SU-DHL-6 (cell line): ENCODE measurements at regions not wholly inside any gene's neighbourhood (a gene's known extent, or its start where the extent isn't known, plus 50 kb on each side); places are given as distances from the start of the nearest gene placed in this dataset.

Experiments
- H2AFZ ChIP-seq: fragments of 200-600 bp; sonication (generic); 2 replicates; pipeline ENCODE4 v1.6.1; 2014; ENCODE audit warnings: low read depth, mild to moderate bottlenecking, moderate library complexity, mixed read lengths, antibody characterized with exemption, low read length; ENCODE audit not compliant: severe bottlenecking
- H3F3A ChIP-seq: fragments of 200-600 bp; shearing (Covaris generic); 2 replicates; pipeline ENCODE4 v1.6.0; 2016; ENCODE audit warnings: antibody characterized with exemption, mild to moderate bottlenecking; ENCODE audit not compliant: insufficient read depth
- H3K27ac ChIP-seq: fragments of 200-600 bp; sonication (generic); 2 replicates; pipeline ENCODE4 v1.5.1; 2016; ENCODE audit warnings: low read depth, mild to moderate bottlenecking, low read length, moderate library complexity, mixed read lengths
- H3K27me3 ChIP-seq: fragments of 200-600 bp; sonication (generic), shearing (Covaris generic); 2 replicates; pipeline ENCODE4 v1.6.0; 2014; ENCODE audit warnings: mild to moderate bottlenecking, low read length
- H3K36me3 ChIP-seq: fragments of 200-600 bp; sonication (generic); 2 replicates; pipeline ENCODE4 v1.6.1; 2014; ENCODE audit warnings: mild to moderate bottlenecking, low read length, mixed read lengths
- H3K4me2 ChIP-seq: fragments of 300-600, 200-600 bp; shearing (Covaris generic), sonication (generic); 2 replicates; pipeline ENCODE4 v1.6.0; 2014; ENCODE audit warnings: low read length, low read depth, mild to moderate bottlenecking; ENCODE audit not compliant: poor library complexity, severe bottlenecking
- H3K4me3 ChIP-seq: fragments of 200-600 bp; sonication (generic); 2 replicates; pipeline ENCODE4 v1.5.1; 2014; ENCODE audit warnings: antibody characterized with exemption, low read length, mild to moderate bottlenecking, mixed read lengths; ENCODE audit not compliant: insufficient read depth, poor library complexity, severe bottlenecking
- H3K79me2 ChIP-seq: fragments of 200-600 bp; sonication (generic); 2 replicates; pipeline ENCODE4 v1.6.1; 2014; ENCODE audit warnings: mild to moderate bottlenecking, low read length, moderate library complexity; ENCODE audit not compliant: insufficient read depth
- H3K9ac ChIP-seq: fragments of 200-600 bp; sonication (generic); 2 replicates; pipeline ENCODE4 v1.7.0; 2014; ENCODE audit warnings: mild to moderate bottlenecking, low read length
- H3K9me2 ChIP-seq: fragments of 200-600 bp; sonication (generic); replicated peaks from 2 replicates; pipeline ENCODE4 v1.6.1; 2014; ENCODE audit warnings: low read length; ENCODE audit not compliant: insufficient read depth
- H3K9me3 ChIP-seq: fragments of 200-600 bp; sonication (generic); 2 replicates; pipeline ENCODE4 v1.6.1; 2014; ENCODE audit warnings: low read length, mixed read lengths; ENCODE audit not compliant: insufficient read depth
- H4K20me1 ChIP-seq: fragments of 200-600 bp; sonication (generic); 2 replicates; pipeline ENCODE4 v1.6.1; 2014; ENCODE audit warnings: low read depth, mild to moderate bottlenecking, antibody characterized with exemption, low read length, moderate library complexity, mixed read lengths
- EZH2phosphoT487 ChIP-seq: fragments of 200-600 bp; sonication (generic), shearing (Covaris generic); conservative IDR thresholded peaks from 2 replicates; pipeline ENCODE4 v1.6.1; 2018; ENCODE audit warnings: mild to moderate bottlenecking, antibody characterized with exemption, low read length, moderate library complexity, mixed read lengths
- TF ChIP-seq, protein P1 (sequence below): fragments of 200-600 bp; sonication (generic); IDR thresholded peaks from one replicate; pipeline ENCODE4 v1.5.1; 2017; ENCODE audit warnings: antibody characterized with exemption, mild to moderate bottlenecking, low read length, moderate library complexity; ENCODE audit not compliant: insufficient read depth, poor library complexity, severe bottlenecking

DNA sequence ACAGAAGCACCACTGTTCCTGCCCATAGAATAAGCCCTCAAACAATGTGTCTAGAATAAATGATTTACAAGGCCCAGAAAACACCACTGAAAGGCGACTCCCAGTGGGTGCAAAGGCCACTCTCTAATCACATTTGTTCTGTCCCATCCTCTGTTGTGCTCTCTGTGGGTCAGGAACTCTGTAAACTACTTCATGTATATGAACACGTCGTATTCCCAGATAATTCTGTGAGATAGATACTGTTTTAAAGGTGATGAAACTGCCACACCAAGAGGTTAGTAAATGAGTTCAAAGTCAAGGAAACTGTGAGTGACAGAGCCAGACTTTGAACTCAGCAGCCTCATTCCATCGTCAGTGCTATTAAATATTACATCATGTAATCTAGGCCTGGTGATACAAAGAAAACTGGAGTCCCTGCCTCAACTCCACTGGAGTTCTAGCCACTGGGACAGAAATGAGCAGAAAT is 269.7 kb upstream of the DCC start:
- no peaks in the 10 kb centered on the region; the same call in 1 of the 2 replicates for H3K9me3 ChIP-seq
- no peaks in the 10 kb centered on the region for H3K36me3 ChIP-seq
- no peak for TF ChIP-seq EZH2phosphoT487
- TF ChIP-seq, protein P1, sequence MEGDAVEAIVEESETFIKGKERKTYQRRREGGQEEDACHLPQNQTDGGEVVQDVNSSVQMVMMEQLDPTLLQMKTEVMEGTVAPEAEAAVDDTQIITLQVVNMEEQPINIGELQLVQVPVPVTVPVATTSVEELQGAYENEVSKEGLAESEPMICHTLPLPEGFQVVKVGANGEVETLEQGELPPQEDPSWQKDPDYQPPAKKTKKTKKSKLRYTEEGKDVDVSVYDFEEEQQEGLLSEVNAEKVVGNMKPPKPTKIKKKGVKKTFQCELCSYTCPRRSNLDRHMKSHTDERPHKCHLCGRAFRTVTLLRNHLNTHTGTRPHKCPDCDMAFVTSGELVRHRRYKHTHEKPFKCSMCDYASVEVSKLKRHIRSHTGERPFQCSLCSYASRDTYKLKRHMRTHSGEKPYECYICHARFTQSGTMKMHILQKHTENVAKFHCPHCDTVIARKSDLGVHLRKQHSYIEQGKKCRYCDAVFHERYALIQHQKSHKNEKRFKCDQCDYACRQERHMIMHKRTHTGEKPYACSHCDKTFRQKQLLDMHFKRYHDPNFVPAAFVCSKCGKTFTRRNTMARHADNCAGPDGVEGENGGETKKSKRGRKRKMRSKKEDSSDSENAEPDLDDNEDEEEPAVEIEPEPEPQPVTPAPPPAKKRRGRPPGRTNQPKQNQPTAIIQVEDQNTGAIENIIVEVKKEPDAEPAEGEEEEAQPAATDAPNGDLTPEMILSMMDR = no peak
- no peaks in the 10 kb centered on the region for H4K20me1 ChIP-seq
- no peak overlapping the region for H3K4me3 ChIP-seq
- H3K79me2 ChIP-seq = no peaks in the 10 kb centered on the region
- H3K9me2 ChIP-seq = no peaks in the 10 kb centered on the region
- H3K9ac ChIP-seq = no peak overlapping the region
- no peaks in the 10 kb centered on the region for H3K27me3 ChIP-seq
- H3K27ac ChIP-seq = no peak overlapping the region
- no peak overlapping the region for H2AFZ ChIP-seq
- no peaks in the 10 kb centered on the region for H3F3A ChIP-seq
- no peak overlapping the region for H3K4me2 ChIP-seq

DNA sequence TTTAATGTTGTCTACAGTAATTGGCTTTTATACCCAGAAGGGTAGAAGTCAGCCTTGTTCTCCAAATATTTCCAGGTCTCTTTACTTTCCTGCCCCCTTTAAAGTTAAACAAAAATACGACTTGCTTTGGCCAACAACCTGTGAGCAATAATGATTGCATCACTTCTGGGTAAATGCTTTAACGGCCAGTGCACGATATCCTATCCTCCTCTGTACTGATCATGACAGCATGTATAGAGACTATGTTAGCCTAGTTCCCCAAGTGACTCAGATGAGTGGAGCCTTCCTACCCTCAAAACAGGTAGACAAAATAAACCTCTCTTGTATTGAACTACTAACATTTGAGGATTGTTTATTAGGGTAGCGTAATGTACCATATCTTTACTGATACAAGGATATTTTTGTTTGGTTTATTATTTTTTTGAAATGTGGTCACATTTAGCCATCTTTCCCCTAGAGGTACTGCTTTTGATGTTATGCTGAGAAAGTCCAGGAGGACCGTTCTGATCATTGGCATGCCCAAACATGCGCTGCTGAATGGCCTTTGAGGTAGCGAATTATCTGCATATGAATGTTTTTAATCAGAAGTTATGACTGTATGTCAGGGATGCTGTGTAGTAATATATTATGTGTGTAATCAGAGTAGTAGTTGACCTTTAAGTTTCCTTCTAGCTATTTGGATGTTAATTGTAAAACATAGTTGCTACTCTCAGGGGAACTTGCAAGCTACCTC is 262.6 kb upstream of the DCC start:
- no peaks in the 10 kb centered on the region for H3K79me2 ChIP-seq
- no peaks in the 10 kb centered on the region for H3K27me3 ChIP-seq
- H4K20me1 ChIP-seq = no peaks in the 10 kb centered on the region
- no peak overlapping the region for H3K27ac ChIP-seq
- H3K9me2 ChIP-seq = no peaks in the 10 kb centered on the region
- no peak overlapping the region for H3K4me2 ChIP-seq
- H3K9ac ChIP-seq = no peak overlapping the region
- no peaks in the 10 kb centered on the region for H3F3A ChIP-seq
- no peak overlapping the region for H3K4me3 ChIP-seq
- no peak for TF ChIP-seq EZH2phosphoT487
- TF ChIP-seq, protein P1 = no peak
- no peak overlapping the region for H2AFZ ChIP-seq
- H3K9me3 ChIP-seq = no peaks in the 10 kb centered on the region
- H3K36me3 ChIP-seq = no peaks in the 10 kb centered on the region

DNA sequence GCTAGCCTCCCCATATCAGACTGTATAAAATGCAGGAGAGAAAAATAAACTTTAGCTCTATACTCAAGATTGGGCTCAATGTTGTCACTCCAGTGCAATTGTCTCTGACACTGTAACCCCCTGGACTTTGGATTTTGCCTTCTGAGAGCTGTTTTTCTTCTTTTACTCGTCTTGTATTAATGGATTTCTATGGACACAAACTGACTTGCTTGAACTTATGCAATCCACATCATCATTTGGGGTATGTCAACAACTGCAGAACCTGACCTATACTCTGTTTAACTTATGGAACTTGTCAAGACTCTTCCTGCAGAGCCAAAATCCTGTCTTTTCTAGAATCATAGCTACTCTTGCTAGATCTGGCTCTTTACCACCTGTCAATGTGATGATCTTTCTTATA is 257.8 kb upstream of the DCC start:
- Histone ChIP-seq H3K4me2 (no peak overlapping the region), H3K36me3 (no peaks in the 10 kb centered on the region), H3K27me3 (no peaks in the 10 kb centered on the region), H3F3A (no peaks in the 10 kb centered on the region), H3K79me2 (no peaks in the 10 kb centered on the region), H3K27ac (no peak overlapping the region), H3K4me3 (no peak overlapping the region), H3K9me2 (no peaks in the 10 kb centered on the region), H3K9ac (no peak overlapping the region), H4K20me1 (no peaks in the 10 kb centered on the region), H2AFZ (no peak overlapping the region), H3K9me3 (no peaks in the 10 kb centered on the region)
- TF ChIP-seq, protein P1 = no peak
- TF ChIP-seq EZH2phosphoT487 = no peak
